ENCODE measurements at regions not wholly inside any gene's neighbourhood (a gene's known extent, or its start where the extent isn't known, plus 50 kb on each side); places are given as distances from the start of the nearest gene placed in this dataset.
"Not testable (repeated sequence)": the region's sequence is repeated elsewhere in the genome, so short reads cannot be mapped to it uniquely, and the experiment has no call there.

GRCh38 chr4:130025701-130026100 is 929.7 kb downstream of the C4orf33 start:
- DNase-seq, result no peak

- no peak for DNase-seq
Measured at GRCh38 chr4:130026185-130026584, 930.2 kb downstream of the C4orf33 start.

- no peak for DNase-seq
Measured at GRCh38 chr4:130027973-130028372, 932.0 kb downstream of the C4orf33 start.

GRCh38 chr4:130028552-130028951 is 932.6 kb downstream of the C4orf33 start:
- DNase-seq, result no peak

- no peak for DNase-seq
Measured at GRCh38 chr4:130029442-130029841, 933.5 kb downstream of the C4orf33 start.

- no peak for DNase-seq
Measured at GRCh38 chr4:130031858-130032257, 935.9 kb downstream of the C4orf33 start.

GRCh38 chr4:130033657-130034056 is 937.7 kb downstream of the C4orf33 start:
- DNase-seq, result not testable (repeated sequence)

- DNase-seq, result no peak
Measured at GRCh38 chr4:130034876-130035275, 938.9 kb downstream of the C4orf33 start.

- DNase-seq, result no peak
Measured at GRCh38 chr4:130035391-130035790, 939.4 kb downstream of the C4orf33 start.

- not testable (repeated sequence) for DNase-seq
Measured at GRCh38 chr4:130037866-130038265, 941.9 kb downstream of the C4orf33 start.

GRCh38 chr4:130038540-130038939 is 942.6 kb downstream of the C4orf33 start:
- not testable (repeated sequence) for DNase-seq

GRCh38 chr4:130043732-130044160 is 947.8 kb downstream of the C4orf33 start:
- no peak for DNase-seq

- DNase-seq, result no peak
Measured at GRCh38 chr4:130044788-130045531, 949.0 kb downstream of the C4orf33 start.

GRCh38 chr4:130053723-130054122 is 957.8 kb downstream of the C4orf33 start:
- no peak for DNase-seq

GRCh38 chr4:130054908-130055307 is 959.0 kb downstream of the C4orf33 start:
- no peak for DNase-seq

GRCh38 chr4:130056286-130056685 is 960.3 kb downstream of the C4orf33 start:
- no peak for DNase-seq

GRCh38 chr4:130064471-130064870 is 968.5 kb downstream of the C4orf33 start:
- DNase-seq, result no peak

GRCh38 chr4:130067419-130067818 is 971.5 kb downstream of the C4orf33 start:
- no peak for DNase-seq

GRCh38 chr4:130068072-130068471 is 972.1 kb downstream of the C4orf33 start:
- no peak for DNase-seq

GRCh38 chr4:130071746-130072145 is 975.8 kb downstream of the C4orf33 start:
- no peak for DNase-seq

GRCh38 chr4:130073145-130073790 is 977.3 kb downstream of the C4orf33 start:
- no peak for DNase-seq

GRCh38 chr4:130074096-130074495 is 978.1 kb downstream of the C4orf33 start:
- no peak for DNase-seq

- no peak for DNase-seq
Measured at GRCh38 chr4:130077275-130077674, 981.3 kb downstream of the C4orf33 start.

- not testable (repeated sequence) for DNase-seq
Measured at GRCh38 chr4:130079027-130079426, 983.1 kb downstream of the C4orf33 start.

All from NCI-H1694 treated with DMSO at 0.1 percent for 48 hours (cell line).